GM12875 (cell line): ENCODE measurements at regions not wholly inside any gene's neighbourhood (a gene's known extent, or its start where the extent isn't known, plus 50 kb on each side); places are given as distances from the start of the nearest gene placed in this dataset.

Experiments
- H3K4me3 ChIP-seq: one replicate; pipeline ENCODE4 v1.5.1; 2011; ENCODE audit warnings: low read depth, low read length, control low read depth
- CTCF ChIP-seq: IDR thresholded peaks from 2 replicates; pipeline ENCODE4 v1.5.1; 2011; ENCODE audit warnings: low read depth, mild to moderate bottlenecking, control low read depth, inconsistent platforms, low read length, moderate library complexity, borderline replicate concordance; ENCODE audit not compliant: insufficient read depth

GRCh38 chr18:74023220-74023619 is 124.4 kb downstream of the FBXO15 start:
- TF ChIP-seq CTCF = no peak

GRCh38 chr18:74019864-74020263 is 127.8 kb downstream of the FBXO15 start:
- H3K4me3 ChIP-seq = no peak overlapping the region
- TF ChIP-seq CTCF = no peak

More at GRCh38 chr18:74023220-74023619, 124.4 kb downstream of the FBXO15 start:
- H3K4me3 ChIP-seq = no peak overlapping the region

- TF ChIP-seq CTCF = no peak
- H3K4me3 ChIP-seq = no peak overlapping the region
Measured at GRCh38 chr18:74013955-74014354, 133.7 kb downstream of the FBXO15 start.

- TF ChIP-seq CTCF = no peak
Measured at GRCh38 chr18:74012954-74013630, 134.5 kb downstream of the FBXO15 start.

GRCh38 chr18:74006143-74006542 is 141.5 kb downstream of the FBXO15 start:
- no peak for TF ChIP-seq CTCF

More at GRCh38 chr18:74012954-74013630, 134.5 kb downstream of the FBXO15 start:
- no peak overlapping the region for H3K4me3 ChIP-seq

GRCh38 chr18:74005320-74006109 is 142.1 kb downstream of the FBXO15 start:
- no peak for TF ChIP-seq CTCF
- H3K4me3 ChIP-seq = no peak overlapping the region

More at GRCh38 chr18:74006143-74006542, 141.5 kb downstream of the FBXO15 start:
- H3K4me3 ChIP-seq = no peak overlapping the region

- no peak overlapping the region for H3K4me3 ChIP-seq
- TF ChIP-seq CTCF = no peak
Measured at GRCh38 chr18:73992242-73993022, 155.2 kb downstream of the FBXO15 start.
